HEK293T (cell line): ENCODE measurements at regions not wholly inside any gene's neighbourhood (a gene's known extent, or its start where the extent isn't known, plus 50 kb on each side); places are given as distances from the start of the nearest gene placed in this dataset.

ENCODE experiments used
- BHLHE40 ChIP-seq: fragments of 450-650 bp; IDR thresholded peaks from 2 replicates; pipeline ENCODE4 v1.6.1; 2016; ENCODE audit warnings: mild to moderate bottlenecking, moderate library complexity, borderline replicate concordance
- ELF4 ChIP-seq: fragments of 450-650 bp; IDR thresholded peaks from 2 replicates; pipeline ENCODE4 v1.6.1; 2017; ENCODE audit warnings: antibody characterized with exemption
- FOXA1 ChIP-seq: fragments of 450-650 bp; IDR thresholded peaks from 2 replicates; pipeline ENCODE4 v1.6.1; 2016; ENCODE audit warnings: mild to moderate bottlenecking
- FOXM1 ChIP-seq: fragments of 450-650 bp; IDR thresholded peaks from 2 replicates; pipeline ENCODE4 v1.6.1; 2017; ENCODE audit warnings: mild to moderate bottlenecking, borderline replicate concordance
- LEF1 ChIP-seq: fragments of 450-650 bp; IDR thresholded peaks from 2 replicates; pipeline ENCODE4 v1.6.1; 2017; ENCODE audit warnings: mild to moderate bottlenecking, borderline replicate concordance
- SUZ12 ChIP-seq: fragments of 450-650 bp; IDR thresholded peaks from 2 replicates; pipeline ENCODE4 v1.6.1; 2016; ENCODE audit warnings: mild to moderate bottlenecking
- TARDBP ChIP-seq: fragments of 450-650 bp; IDR thresholded peaks from 2 replicates; pipeline ENCODE4 v1.6.1; 2016

DNA sequence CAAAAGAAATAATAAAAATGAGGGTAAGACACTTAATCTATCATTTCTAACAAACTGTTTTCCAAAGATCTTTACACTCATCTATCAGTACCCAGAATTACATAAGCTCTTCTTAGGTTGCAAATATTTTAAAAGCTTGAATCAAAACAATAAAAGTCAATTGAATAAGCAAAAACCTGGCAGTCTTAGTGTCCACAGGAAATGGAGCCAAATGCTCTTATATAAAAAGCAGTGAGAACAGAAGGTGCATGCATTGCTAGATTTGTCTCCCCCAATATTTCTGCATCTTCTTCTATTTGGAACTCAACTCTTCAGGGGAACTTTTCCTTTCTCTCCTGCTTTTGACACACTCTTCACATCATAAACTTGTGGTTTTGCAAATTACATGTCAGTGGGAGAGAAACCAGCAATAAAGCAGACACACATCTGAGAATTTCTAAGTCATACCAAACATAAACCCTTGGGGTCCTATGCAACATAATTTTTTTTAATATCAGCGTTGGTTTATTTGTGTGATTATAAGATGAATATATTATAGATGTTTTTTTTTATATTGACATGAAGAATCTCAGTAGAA is 343.9 kb upstream of the ACVR2A start:
- TF ChIP-seq LEF1 (no peak), SUZ12 (no peak), FOXM1 (no peak), FOXA1 (no peak), BHLHE40 (no peak), TARDBP (no peak), ELF4 (no peak)
